Stimulated activated CD4-positive, alpha-beta T cell treated with anti-CD3 and anti-CD28 coated beads, TNF-alpha, amount 100 ng/mL, for 24 hours (primary cell): ENCODE measurements at regions not wholly inside any gene's neighbourhood (a gene's known extent, or its start where the extent isn't known, plus 50 kb on each side); places are given as distances from the start of the nearest gene placed in this dataset.

ENCODE experiments used
- DNase-seq, 3 experiments: peaks; one replicate each; pipeline ENCODE4 v3.0.0-alpha.2; 2020; ENCODE audit warnings: low read depth in 3 of 3

- no peak for DNase-seq
Measured at GRCh38 chr5:57335092-57335660, 147.4 kb downstream of the ACTBL2 start.

- no peak for DNase-seq
Measured at GRCh38 chr5:57334475-57334874, 148.1 kb downstream of the ACTBL2 start.

- DNase-seq: no peak
Measured at GRCh38 chr5:57332361-57332760, 150.2 kb downstream of the ACTBL2 start.

- DNase-seq: no peak
Measured at GRCh38 chr5:57327561-57328367, 153.9 kb downstream of the GPBP1 start.

- DNase-seq: no peak
Measured at GRCh38 chr5:57325678-57326397, 152.0 kb downstream of the GPBP1 start.

- DNase-seq: no peak
Measured at GRCh38 chr5:57324861-57325260, 151.0 kb downstream of the GPBP1 start.

GRCh38 chr5:57324181-57324580, 150.3 kb downstream of the GPBP1 start:
- no peak for DNase-seq

GRCh38 chr5:57320582-57320981, 146.7 kb downstream of the GPBP1 start:
- DNase-seq: no peak

GRCh38 chr5:57319628-57320027, 145.8 kb downstream of the GPBP1 start:
- no peak for DNase-seq

GRCh38 chr5:57318251-57318650, 144.4 kb downstream of the GPBP1 start:
- no peak for DNase-seq

GRCh38 chr5:57317341-57317740, 143.5 kb downstream of the GPBP1 start:
- DNase-seq: no peak

- DNase-seq: no peak
Measured at GRCh38 chr5:57316798-57317327, 143.0 kb downstream of the GPBP1 start.

- DNase-seq: no peak
Measured at GRCh38 chr5:57315941-57316340, 142.1 kb downstream of the GPBP1 start.
